AG04450 (cell line): ENCODE measurements at regions not wholly inside any gene's neighbourhood (a gene's known extent, or its start where the extent isn't known, plus 50 kb on each side); places are given as distances from the start of the nearest gene placed in this dataset.
A peak's percentile ranks its signal among the peaks of the same experiment; 100 is the strongest.
"Not testable (repeated sequence)": the region's sequence is repeated elsewhere in the genome, so short reads cannot be mapped to it uniquely, and the experiment has no call there.

Experiments used
- CTCF ChIA-PET: fragments of 300-600, 350-600 bp; formaldehyde crosslinking; extraction: SDS; loops from one replicate; lab custom pipeline; 2022; ENCODE audit warnings: antibody characterized with exemption, inconsistent platforms; lab: Charles Lee
- POLR2A ChIA-PET: fragments of 350-600 bp; formaldehyde crosslinking; extraction: SDS; loops from one replicate; lab custom pipeline; 2021; ENCODE audit warnings: antibody characterized with exemption, inconsistent platforms; lab: Yijun Ruan, JAX
- DNase-seq: peaks from one replicate; pipeline ENCODE4 v3.0.0-alpha.2; 2011; ENCODE audit warnings: low read depth, low spot score
- H3K27ac ChIP-seq: one replicate; pipeline ENCODE4 v1.5.1; 2012; ENCODE audit warnings: low read depth, low read length, control low read depth
- H3K27me3 ChIP-seq: one replicate; pipeline ENCODE4 v1.6.0; 2012; ENCODE audit warnings: low read length; ENCODE audit not compliant: control insufficient read depth, insufficient read depth
- H3K4me3 ChIP-seq: 2 replicates; pipeline ENCODE4 v1.5.1; 2011; ENCODE audit warnings: mild to moderate bottlenecking, low read depth, low read length, control low read depth
- H3K9me3 ChIP-seq: 2 replicates; pipeline ENCODE4 v1.5.1; 2012; ENCODE audit warnings: low read length; ENCODE audit not compliant: control insufficient read depth, insufficient read depth
- TF ChIP-seq, protein P1 (sequence below): IDR thresholded peaks from 2 replicates; pipeline ENCODE4 v1.5.1; 2011; ENCODE audit warnings: low read depth, low read length, control low read depth, inconsistent platforms

DNA sequence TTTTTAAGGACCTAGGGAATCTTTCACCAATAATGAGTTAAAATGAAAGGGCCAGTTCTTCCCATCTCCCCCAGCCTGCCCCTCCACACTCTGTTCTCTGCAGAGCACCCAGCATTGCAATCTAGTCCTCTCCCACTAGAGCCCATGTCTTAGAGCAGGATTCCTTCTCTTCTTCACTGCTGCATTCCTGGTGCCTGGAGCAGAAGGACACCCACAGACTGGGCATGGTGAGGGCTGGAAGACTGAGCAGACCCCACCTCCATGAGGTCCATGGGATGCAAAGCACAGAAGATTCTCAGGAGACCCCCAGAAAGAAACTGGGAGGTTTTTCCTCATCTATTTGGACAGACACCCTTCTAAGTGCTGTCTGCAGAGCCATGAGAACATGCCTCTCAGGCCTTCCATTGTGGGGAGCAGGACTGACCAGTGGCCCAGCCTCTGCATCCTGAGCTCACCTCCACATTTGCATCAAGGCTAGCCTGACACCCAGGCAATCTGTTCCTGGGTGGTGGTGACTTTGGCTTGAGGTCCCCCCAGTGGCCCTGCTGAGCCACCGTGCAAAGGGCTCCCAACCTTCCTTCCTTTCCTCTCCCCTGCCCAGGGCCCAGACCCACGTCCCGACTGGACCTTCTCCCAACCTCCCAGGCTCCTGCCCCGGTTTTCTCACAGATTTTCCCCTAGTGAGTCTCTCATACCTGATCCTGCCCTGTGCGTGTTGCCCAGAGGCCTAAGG, 74.2 kb upstream of the ZNF469 start:
- Histone ChIP-seq H3K27me3 (no peaks in the 10 kb centered on the region), H3K9me3 (peaks cover 11% of the 10 kb centered on the region), H3K4me3 (no peak overlapping the region), H3K27ac (no peak overlapping the region)
- CTCF ChIA-PET, result no interaction called here
- TF ChIP-seq, protein P1, sequence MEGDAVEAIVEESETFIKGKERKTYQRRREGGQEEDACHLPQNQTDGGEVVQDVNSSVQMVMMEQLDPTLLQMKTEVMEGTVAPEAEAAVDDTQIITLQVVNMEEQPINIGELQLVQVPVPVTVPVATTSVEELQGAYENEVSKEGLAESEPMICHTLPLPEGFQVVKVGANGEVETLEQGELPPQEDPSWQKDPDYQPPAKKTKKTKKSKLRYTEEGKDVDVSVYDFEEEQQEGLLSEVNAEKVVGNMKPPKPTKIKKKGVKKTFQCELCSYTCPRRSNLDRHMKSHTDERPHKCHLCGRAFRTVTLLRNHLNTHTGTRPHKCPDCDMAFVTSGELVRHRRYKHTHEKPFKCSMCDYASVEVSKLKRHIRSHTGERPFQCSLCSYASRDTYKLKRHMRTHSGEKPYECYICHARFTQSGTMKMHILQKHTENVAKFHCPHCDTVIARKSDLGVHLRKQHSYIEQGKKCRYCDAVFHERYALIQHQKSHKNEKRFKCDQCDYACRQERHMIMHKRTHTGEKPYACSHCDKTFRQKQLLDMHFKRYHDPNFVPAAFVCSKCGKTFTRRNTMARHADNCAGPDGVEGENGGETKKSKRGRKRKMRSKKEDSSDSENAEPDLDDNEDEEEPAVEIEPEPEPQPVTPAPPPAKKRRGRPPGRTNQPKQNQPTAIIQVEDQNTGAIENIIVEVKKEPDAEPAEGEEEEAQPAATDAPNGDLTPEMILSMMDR, result no peak
- no peak for DNase-seq
- POLR2A ChIA-PET, result no interaction called here

DNA sequence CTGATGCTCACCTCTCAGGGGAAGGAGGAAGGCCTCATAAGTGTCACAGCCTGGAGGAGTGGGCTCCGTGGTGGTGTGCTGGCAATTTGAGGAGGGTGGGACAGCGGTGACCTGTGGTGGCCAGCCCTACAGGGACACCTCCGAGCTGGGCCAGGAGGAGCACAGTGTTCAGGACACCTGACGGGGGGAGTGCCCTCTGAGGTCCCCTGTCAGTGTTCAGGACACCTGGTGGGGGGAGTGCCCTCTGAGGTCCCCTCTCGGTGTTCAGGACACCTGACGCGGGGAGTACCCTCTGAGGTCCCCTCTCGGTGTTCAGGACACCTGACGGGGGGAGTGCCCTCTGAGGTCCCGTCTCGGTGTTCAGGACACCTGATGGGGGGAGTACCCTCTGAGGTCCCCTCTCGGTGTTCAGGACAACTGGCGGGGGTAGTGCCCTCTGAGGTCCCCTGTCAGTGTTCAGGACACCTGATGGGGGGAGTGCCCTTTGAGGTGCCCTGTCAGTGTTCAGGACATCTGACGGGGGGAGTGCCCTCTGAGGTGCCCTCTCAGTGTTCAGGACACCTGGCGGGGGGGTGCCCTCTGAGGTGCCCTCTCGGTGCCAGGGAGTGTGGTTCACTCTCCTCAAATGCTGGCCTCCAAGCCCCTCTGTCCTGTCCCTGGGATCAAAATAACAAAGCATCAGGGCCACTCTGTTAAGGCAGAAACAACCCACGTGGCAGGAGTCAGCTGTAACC, 73.4 kb upstream of the ZNF469 start:
- Histone ChIP-seq H3K27me3 (no peaks in the 10 kb centered on the region), H3K4me3 (no peak overlapping the region), H3K27ac (no peak overlapping the region), H3K9me3 (peaks cover 11% of the 10 kb centered on the region)
- POLR2A ChIA-PET, result no interaction called here
- TF ChIP-seq, protein P1, result no peak
- DNase-seq, result no peak
- CTCF ChIA-PET, result no interaction called here

DNA sequence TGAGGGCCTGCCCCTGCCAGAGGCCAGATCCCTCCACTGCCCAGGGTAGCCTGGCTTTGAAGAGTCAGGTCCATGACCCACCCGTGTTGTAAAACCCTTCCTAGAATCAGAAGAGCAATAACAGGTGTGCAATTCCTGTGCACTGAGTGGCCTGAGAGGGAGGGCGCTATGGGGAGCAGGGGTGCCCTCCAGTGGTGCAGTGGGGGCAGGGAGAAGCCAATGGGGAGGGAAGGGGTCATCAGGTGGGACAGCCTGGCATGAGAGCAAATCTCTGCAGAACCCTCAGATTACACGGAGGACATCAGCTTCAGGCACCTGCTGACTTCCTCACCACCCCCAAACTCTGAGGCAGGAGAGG, 72.9 kb upstream of the ZNF469 start:
- CTCF ChIA-PET, result no interaction called here
- no peaks in the 10 kb centered on the region for H3K27me3 ChIP-seq
- DNase-seq, result no peak
- H3K27ac ChIP-seq, result no peak overlapping the region
- POLR2A ChIA-PET, result no interaction called here
- no peak overlapping the region for H3K4me3 ChIP-seq
- TF ChIP-seq, protein P1, result 0 out of 2 replicates have a peak, but pooled peaks have one; percentile 11
- H3K9me3 ChIP-seq, result peaks cover 11% of the 10 kb centered on the region

DNA sequence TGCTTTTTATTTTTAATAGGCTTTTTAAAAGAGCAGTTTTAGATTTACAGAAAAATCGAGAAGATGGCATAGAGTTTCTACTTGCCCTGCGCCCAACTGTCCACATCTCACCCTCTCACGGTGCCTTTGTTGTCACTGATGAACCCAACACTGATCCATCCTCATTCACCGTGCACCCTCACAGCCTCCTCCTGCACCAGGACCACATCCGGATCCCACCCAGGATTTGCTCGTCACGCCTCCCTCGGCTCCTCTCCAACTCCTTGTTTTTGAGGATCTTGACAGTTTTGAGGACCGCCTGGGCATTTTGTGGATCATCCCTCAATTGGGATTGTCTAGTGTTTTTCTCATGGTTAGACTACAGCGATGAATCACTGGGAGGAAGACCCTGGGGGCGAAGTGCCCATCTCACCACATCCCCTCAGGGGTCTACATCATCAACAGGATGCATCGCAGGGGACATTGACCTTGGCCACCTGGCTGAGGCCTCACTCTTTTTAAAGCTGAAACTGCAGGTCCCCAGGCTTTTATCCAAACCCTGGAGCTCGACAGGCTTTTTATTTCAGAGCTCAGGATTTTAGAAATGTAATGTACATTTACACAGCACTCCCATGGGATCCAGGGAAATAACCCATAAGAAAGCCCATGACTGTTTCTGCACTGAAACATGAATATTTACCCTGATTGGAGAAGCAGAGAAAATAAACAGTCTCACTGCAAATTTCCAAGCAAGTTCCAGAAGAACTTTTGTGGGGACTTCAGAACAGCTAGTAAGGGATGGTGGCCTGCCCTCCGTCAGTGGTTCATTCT, 71.8 kb upstream of the ZNF469 start:
- ChIA-PET CTCF (no interaction called here), POLR2A (no interaction called here)
- no peak for DNase-seq
- no peaks in the 10 kb centered on the region for H3K27me3 ChIP-seq
- no peak overlapping the region for H3K27ac ChIP-seq
- TF ChIP-seq, protein P1, result no peak
- H3K4me3 ChIP-seq, result no peak overlapping the region
- peaks cover 11% of the 10 kb centered on the region for H3K9me3 ChIP-seq

DNA sequence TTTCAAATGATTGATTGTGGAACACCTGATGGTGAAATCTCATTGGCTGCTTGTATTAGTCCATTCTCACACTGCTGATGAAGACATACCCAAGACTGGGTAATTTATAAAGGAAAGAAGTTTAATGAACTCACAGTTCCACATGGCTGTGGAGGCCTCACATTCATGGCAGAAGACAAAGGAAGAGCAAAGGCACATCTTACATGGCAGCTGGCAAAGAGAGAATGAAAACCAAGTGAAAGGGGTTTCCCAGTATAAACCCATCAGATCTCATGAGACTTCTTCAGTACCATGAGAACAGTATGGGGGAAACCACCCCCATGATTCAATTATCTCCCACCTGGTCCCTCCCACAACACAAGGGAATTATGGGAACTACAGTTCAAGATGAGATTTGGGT, 70.9 kb upstream of the ZNF469 start:
- POLR2A ChIA-PET, H3K27me3 ChIP-seq, DNase-seq, CTCF ChIA-PET, H3K27ac ChIP-seq, H3K4me3 ChIP-seq: not testable (repeated sequence)
- peaks cover 11% of the 10 kb centered on the region for H3K9me3 ChIP-seq
